ENCODE measurements at regions not wholly inside any gene's neighbourhood (a gene's known extent, or its start where the extent isn't known, plus 50 kb on each side); places are given as distances from the start of the nearest gene placed in this dataset.

DNA sequence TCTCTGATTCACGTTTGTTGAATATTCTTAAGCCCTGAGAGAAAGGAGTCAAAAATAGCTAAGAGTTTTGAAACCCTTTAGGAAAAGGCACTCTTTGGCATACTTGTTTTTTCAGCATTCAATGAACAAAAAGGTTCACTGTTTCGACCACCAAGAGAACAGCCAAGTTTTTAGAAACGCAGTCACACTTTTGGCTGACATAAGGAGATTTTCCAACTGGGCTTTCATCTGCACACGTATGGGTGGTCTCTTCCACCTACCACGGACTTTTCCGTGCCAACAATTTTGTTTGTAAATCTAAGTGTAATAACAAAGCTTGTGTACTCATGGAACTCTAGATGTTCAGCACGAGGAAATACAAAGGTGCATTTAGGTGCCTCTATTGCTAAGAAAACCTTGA is 270.3 kb downstream of the WDR11 start:
- no peak overlapping the region for H3K27ac Mint-ChIP-seq (ENCODE audit: unreplicated experiment)
- TF ChIP-seq, protein P1, sequence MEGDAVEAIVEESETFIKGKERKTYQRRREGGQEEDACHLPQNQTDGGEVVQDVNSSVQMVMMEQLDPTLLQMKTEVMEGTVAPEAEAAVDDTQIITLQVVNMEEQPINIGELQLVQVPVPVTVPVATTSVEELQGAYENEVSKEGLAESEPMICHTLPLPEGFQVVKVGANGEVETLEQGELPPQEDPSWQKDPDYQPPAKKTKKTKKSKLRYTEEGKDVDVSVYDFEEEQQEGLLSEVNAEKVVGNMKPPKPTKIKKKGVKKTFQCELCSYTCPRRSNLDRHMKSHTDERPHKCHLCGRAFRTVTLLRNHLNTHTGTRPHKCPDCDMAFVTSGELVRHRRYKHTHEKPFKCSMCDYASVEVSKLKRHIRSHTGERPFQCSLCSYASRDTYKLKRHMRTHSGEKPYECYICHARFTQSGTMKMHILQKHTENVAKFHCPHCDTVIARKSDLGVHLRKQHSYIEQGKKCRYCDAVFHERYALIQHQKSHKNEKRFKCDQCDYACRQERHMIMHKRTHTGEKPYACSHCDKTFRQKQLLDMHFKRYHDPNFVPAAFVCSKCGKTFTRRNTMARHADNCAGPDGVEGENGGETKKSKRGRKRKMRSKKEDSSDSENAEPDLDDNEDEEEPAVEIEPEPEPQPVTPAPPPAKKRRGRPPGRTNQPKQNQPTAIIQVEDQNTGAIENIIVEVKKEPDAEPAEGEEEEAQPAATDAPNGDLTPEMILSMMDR (IDR thresholded peaks at IDR 0.05), result no peak
- no peaks in the 10 kb centered on the region for H3K4me1 Mint-ChIP-seq (ENCODE audit: unreplicated experiment)
- peaks cover 19% of the 10 kb centered on the region for H3K27me3 Mint-ChIP-seq (ENCODE audit: unreplicated experiment)
- H3K36me3 Mint-ChIP-seq (ENCODE audit: unreplicated experiment), result peaks cover 1% of the 10 kb centered on the region
- no peak for DNase-seq (ENCODE audit: extremely low spot score, unreplicated experiment)
- H3K4me3 Mint-ChIP-seq (ENCODE audit: unreplicated experiment), result no peak overlapping the region
- peaks cover 6% of the 10 kb centered on the region for H3K9me3 Mint-ChIP-seq (ENCODE audit: unreplicated experiment)

- peaks cover 8% of the 10 kb centered on the region for H3K27me3 Mint-ChIP-seq (ENCODE audit: unreplicated experiment)
- peaks cover 2% of the 10 kb centered on the region for H3K9me3 Mint-ChIP-seq (ENCODE audit: unreplicated experiment)
- H3K36me3 Mint-ChIP-seq (ENCODE audit: unreplicated experiment), result no peaks in the 10 kb centered on the region
- TF ChIP-seq, protein P1 (IDR thresholded peaks at IDR 0.05), result no peak
- no peak for DNase-seq (ENCODE audit: extremely low spot score, unreplicated experiment)
- H3K27ac Mint-ChIP-seq (ENCODE audit: unreplicated experiment), result no peak overlapping the region
- H3K4me1 Mint-ChIP-seq (ENCODE audit: unreplicated experiment), result no peaks in the 10 kb centered on the region
- H3K4me3 Mint-ChIP-seq (ENCODE audit: unreplicated experiment), result no peak overlapping the region
These were observed 276.2 kb downstream of the WDR11 start for GRCh38 chr10:121127151-121127906.

GRCh38 chr10:121128164-121128563 is 277.0 kb downstream of the WDR11 start:
- TF ChIP-seq, protein P1 (IDR thresholded peaks at IDR 0.05), result no peak
- DNase-seq (ENCODE audit: extremely low spot score, unreplicated experiment), result no peak
- no peaks in the 10 kb centered on the region for H3K9me3 Mint-ChIP-seq (ENCODE audit: unreplicated experiment)
- H3K27me3 Mint-ChIP-seq (ENCODE audit: unreplicated experiment), result peaks cover 8% of the 10 kb centered on the region
- H3K36me3 Mint-ChIP-seq (ENCODE audit: unreplicated experiment), result no peaks in the 10 kb centered on the region
- H3K4me3 Mint-ChIP-seq (ENCODE audit: unreplicated experiment), result no peak overlapping the region
- H3K4me1 Mint-ChIP-seq (ENCODE audit: unreplicated experiment), result no peaks in the 10 kb centered on the region
- no peak overlapping the region for H3K27ac Mint-ChIP-seq (ENCODE audit: unreplicated experiment)

GRCh38 chr10:121129266-121129665 is 278.1 kb downstream of the WDR11 start:
- no peak for DNase-seq (ENCODE audit: extremely low spot score, unreplicated experiment)
- Mint-ChIP-seq H3K9me3 (ENCODE audit: unreplicated experiment) (no peaks in the 10 kb centered on the region), H3K27ac (ENCODE audit: unreplicated experiment) (no peak overlapping the region), H3K27me3 (ENCODE audit: unreplicated experiment) (peaks cover 10% of the 10 kb centered on the region), H3K4me1 (ENCODE audit: unreplicated experiment) (no peaks in the 10 kb centered on the region), H3K36me3 (ENCODE audit: unreplicated experiment) (no peaks in the 10 kb centered on the region), H3K4me3 (ENCODE audit: unreplicated experiment) (no peak overlapping the region)
- TF ChIP-seq, protein P1 (IDR thresholded peaks at IDR 0.05), result no peak

- Mint-ChIP-seq H3K27me3 (ENCODE audit: unreplicated experiment) (peaks cover 11% of the 10 kb centered on the region), H3K4me1 (ENCODE audit: unreplicated experiment) (no peaks in the 10 kb centered on the region), H3K4me3 (ENCODE audit: unreplicated experiment) (no peak overlapping the region), H3K27ac (ENCODE audit: unreplicated experiment) (no peak overlapping the region), H3K36me3 (ENCODE audit: unreplicated experiment) (no peaks in the 10 kb centered on the region), H3K9me3 (ENCODE audit: unreplicated experiment) (no peaks in the 10 kb centered on the region)
- no peak for DNase-seq (ENCODE audit: extremely low spot score, unreplicated experiment)
- TF ChIP-seq, protein P1 (IDR thresholded peaks at IDR 0.05), result no peak
These were observed 279.2 kb downstream of the WDR11 start for GRCh38 chr10:121130382-121130781.
